Rectal smooth muscle tissue (tissue), 1 donor: ENCODE measurements at regions not wholly inside any gene's neighbourhood (a gene's known extent, or its start where the extent isn't known, plus 50 kb on each side); places are given as distances from the start of the nearest gene placed in this dataset.

Experiments
- H3K27ac ChIP-seq: one replicate; pipeline ENCODE4 v1.7.0; 2013; ENCODE audit warnings: low read depth, low read length, inconsistent platforms
- H3K27me3 ChIP-seq: one replicate; pipeline ENCODE4 v1.7.0; 2013; ENCODE audit warnings: low read length; ENCODE audit not compliant: control insufficient read depth, insufficient read depth
- H3K36me3 ChIP-seq: one replicate; pipeline ENCODE4 v1.7.0; 2013; ENCODE audit warnings: low read length; ENCODE audit not compliant: control insufficient read depth, insufficient read depth
- H3K4me1 ChIP-seq: one replicate; pipeline ENCODE4 v1.7.0; 2013; ENCODE audit warnings: low read length; ENCODE audit not compliant: control insufficient read depth, insufficient read depth
- H3K4me3 ChIP-seq: one replicate; pipeline ENCODE4 v1.7.0; 2013; ENCODE audit warnings: low read length
- H3K9ac ChIP-seq: one replicate; pipeline ENCODE4 v1.7.0; 2013; ENCODE audit warnings: low read length

- Histone ChIP-seq H3K27ac (no peak overlapping the region), H3K4me3 (no peak overlapping the region), H3K27me3 (peaks cover 5% of the 10 kb centered on the region), H3K36me3 (no peaks in the 10 kb centered on the region), H3K4me1 (no peaks in the 10 kb centered on the region), H3K9ac (no peak overlapping the region)
These were observed 299.1 kb downstream of the ZNF536 start for GRCh38 chr19:30671367-30671619.

- Histone ChIP-seq H3K36me3 (no peaks in the 10 kb centered on the region), H3K4me3 (no peak overlapping the region), H3K9ac (no peak overlapping the region), H3K4me1 (no peaks in the 10 kb centered on the region), H3K27ac (no peak overlapping the region), H3K27me3 (peaks cover 7% of the 10 kb centered on the region)
These were observed 298.6 kb downstream of the ZNF536 start for GRCh38 chr19:30670562-30671366.

DNA sequence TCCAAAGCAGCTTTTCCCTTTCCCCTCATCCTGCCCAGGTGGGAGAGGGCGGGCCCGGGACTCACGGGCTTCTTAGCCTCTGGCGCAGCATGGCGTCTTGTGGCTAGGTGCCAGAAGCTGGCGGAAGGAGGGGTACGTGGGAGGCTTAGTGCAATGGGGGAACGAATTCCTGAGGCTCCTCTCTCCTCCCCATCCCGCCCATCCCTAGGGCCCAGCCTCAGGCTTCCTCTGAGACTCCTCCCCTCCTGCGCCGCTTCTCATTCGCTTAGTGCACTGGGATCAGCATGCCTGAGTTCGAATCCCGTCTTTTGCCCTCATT is 297.8 kb downstream of the ZNF536 start:
- Histone ChIP-seq H3K4me1 (no peaks in the 10 kb centered on the region), H3K36me3 (no peaks in the 10 kb centered on the region), H3K27me3 (peaks cover 9% of the 10 kb centered on the region), H3K27ac (no peak overlapping the region), H3K9ac (no peak overlapping the region), H3K4me3 (no peak overlapping the region)

DNA sequence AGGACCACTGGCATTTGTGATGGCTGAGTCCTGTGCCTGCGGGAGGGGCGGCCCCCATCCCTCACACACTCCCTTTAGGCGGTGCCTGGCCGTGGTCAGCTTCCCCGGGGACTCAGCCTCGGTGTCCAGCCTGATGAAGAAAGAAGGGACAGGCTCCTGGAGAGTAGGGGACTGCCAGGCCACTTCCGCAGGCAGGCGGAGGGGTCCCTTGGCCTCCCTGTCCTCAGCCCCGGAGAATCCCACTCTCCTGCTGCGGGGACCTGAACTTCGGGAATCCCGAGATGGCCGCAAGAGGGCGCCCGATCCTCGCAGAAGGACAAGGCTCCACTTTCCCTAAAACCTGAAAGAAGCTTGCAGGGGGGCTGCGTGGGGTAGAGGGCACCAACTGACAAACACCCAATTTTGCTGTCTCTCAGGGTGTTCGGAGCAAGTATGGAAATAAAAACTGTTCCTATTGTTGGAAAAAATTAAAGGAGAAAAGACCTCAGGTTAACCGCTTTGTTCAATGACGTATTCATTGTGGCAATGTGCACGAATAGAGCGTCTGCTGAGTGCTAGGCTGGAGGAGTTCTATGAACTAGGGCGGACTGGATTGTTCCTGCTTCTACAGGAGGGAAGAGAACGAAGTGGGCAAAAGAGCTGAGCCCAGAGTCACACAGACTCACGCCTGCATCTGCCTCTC is 297.3 kb downstream of the ZNF536 start:
- Histone ChIP-seq H3K27me3 (peaks cover 9% of the 10 kb centered on the region), H3K27ac (no peak overlapping the region), H3K9ac (no peak overlapping the region), H3K36me3 (no peaks in the 10 kb centered on the region), H3K4me1 (no peaks in the 10 kb centered on the region), H3K4me3 (no peak overlapping the region)

- Histone ChIP-seq H3K27me3 (peaks cover 9% of the 10 kb centered on the region), H3K27ac (no peak overlapping the region), H3K4me1 (peaks cover 4% of the 10 kb centered on the region), H3K9ac (no peak overlapping the region), H3K4me3 (no peak overlapping the region), H3K36me3 (no peaks in the 10 kb centered on the region)
These were observed 296.5 kb downstream of the ZNF536 start for GRCh38 chr19:30668521-30669155.

GRCh38 chr19:30667746-30668145 is 295.6 kb downstream of the ZNF536 start:
- no peak overlapping the region for H3K9ac ChIP-seq
- H3K36me3 ChIP-seq = no peaks in the 10 kb centered on the region
- no peak overlapping the region for H3K4me3 ChIP-seq
- H3K27ac ChIP-seq = no peak overlapping the region
- H3K27me3 ChIP-seq = peaks cover 9% of the 10 kb centered on the region
- peaks cover 4% of the 10 kb centered on the region for H3K4me1 ChIP-seq

- Histone ChIP-seq H3K27ac (no peak overlapping the region), H3K9ac (no peak overlapping the region), H3K4me3 (no peak overlapping the region), H3K27me3 (peaks cover 9% of the 10 kb centered on the region), H3K36me3 (no peaks in the 10 kb centered on the region), H3K4me1 (peaks cover 4% of the 10 kb centered on the region)
These were observed 295.0 kb downstream of the ZNF536 start for GRCh38 chr19:30667227-30667626.

DNA sequence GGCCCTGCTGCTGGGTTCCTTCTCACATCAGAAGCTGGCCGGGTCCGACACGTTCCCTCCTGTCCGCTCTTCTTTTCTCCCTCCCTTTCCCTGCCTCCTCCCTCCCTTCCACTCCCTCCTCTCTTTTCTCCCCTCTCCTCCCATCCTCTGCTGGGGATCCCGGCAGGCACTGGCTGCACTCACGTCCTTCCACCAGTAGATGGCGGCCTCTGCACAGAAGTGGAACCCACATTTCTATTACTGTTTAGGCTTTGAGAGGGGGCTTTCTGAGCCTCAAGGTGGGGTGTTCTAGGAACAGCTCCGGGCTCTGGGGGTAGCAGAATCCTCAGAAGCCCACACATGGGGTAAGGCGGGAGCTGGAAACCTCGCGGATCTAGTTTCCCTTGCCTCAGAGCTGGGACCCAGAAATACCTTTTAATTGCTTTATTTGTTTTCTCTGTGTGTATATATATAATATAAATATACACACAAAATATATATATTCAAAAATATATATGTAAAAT is 294.2 kb downstream of the ZNF536 start:
- H3K4me1 ChIP-seq = peaks cover 4% of the 10 kb centered on the region
- H3K27me3 ChIP-seq = peaks cover 9% of the 10 kb centered on the region
- no peak overlapping the region for H3K9ac ChIP-seq
- H3K27ac ChIP-seq = no peak overlapping the region
- no peak overlapping the region for H3K4me3 ChIP-seq
- no peaks in the 10 kb centered on the region for H3K36me3 ChIP-seq

GRCh38 chr19:30665449-30665848 is 293.3 kb downstream of the ZNF536 start:
- no peak overlapping the region for H3K27ac ChIP-seq

DNA sequence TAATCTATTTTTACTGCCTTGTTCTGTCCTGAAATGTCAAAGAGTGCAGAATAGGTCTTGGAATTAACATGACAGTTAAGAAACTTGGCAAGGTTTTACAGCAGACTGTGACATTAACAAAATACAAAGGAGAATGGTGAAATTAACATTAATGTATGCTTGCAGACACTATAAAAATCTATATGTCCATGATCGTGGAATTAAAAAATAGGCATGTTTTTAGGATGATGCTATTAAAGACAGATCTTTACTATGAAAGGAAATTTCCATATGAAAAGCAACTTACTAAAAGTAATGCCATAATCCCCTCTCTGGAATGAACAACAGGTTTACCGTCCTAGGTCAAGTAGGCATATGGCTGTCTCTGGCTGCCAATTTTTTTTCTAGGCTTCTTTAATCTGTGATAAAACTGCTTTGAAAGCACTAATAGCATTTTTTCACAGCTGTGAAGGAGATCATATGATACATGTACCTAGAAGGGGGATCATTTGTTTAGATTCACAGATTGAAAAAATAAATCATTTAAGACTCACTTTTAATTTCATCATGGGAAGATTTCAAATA is 291.5 kb downstream of the ZNF536 start:
- Histone ChIP-seq H3K27ac (no peak overlapping the region), H3K4me3 (no peak overlapping the region), H3K4me1 (peaks cover 4% of the 10 kb centered on the region), H3K9ac (no peak overlapping the region), H3K27me3 (peaks cover 7% of the 10 kb centered on the region), H3K36me3 (no peaks in the 10 kb centered on the region)

More at GRCh38 chr19:30665449-30665848, 293.3 kb downstream of the ZNF536 start:
- Histone ChIP-seq H3K4me3 (no peak overlapping the region), H3K36me3 (no peaks in the 10 kb centered on the region), H3K9ac (no peak overlapping the region), H3K4me1 (peaks cover 4% of the 10 kb centered on the region), H3K27me3 (peaks cover 9% of the 10 kb centered on the region)

- Histone ChIP-seq H3K27ac (peak overlapping the region; percentile 27), H3K9ac (no peak overlapping the region), H3K27me3 (peaks cover 7% of the 10 kb centered on the region), H3K36me3 (no peaks in the 10 kb centered on the region), H3K4me3 (no peak overlapping the region), H3K4me1 (peaks cover 4% of the 10 kb centered on the region)
These were observed 290.2 kb downstream of the ZNF536 start for GRCh38 chr19:30662211-30662861.

GRCh38 chr19:30659638-30660037 is 287.5 kb downstream of the ZNF536 start:
- no peak overlapping the region for H3K4me3 ChIP-seq
- H3K36me3 ChIP-seq = no peaks in the 10 kb centered on the region
- no peak overlapping the region for H3K9ac ChIP-seq
- H3K27ac ChIP-seq = no peak overlapping the region
- no peaks in the 10 kb centered on the region for H3K27me3 ChIP-seq
- H3K4me1 ChIP-seq = peaks cover 4% of the 10 kb centered on the region
